K562 (cell line): ENCODE measurements at regions not wholly inside any gene's neighbourhood (a gene's known extent, or its start where the extent isn't known, plus 50 kb on each side); places are given as distances from the start of the nearest gene placed in this dataset.

Source experiments
- ATAC-seq: fragments of 200-7000 bp; cut with Tn5 transposase; 3 replicates; pipeline ENCODE4 v1.9.1; 2020; ENCODE audit warnings: moderate library complexity
- BruUV-seq: library from RNA; stranded (reverse); fragments of 400-500 nt; replicated peaks from 2 replicates; lab custom pipeline; 2021; lab: Mats Ljungman, UMichigan
- CTCF ChIA-PET: fragments of 300-600 bp; formaldehyde crosslinking; extraction: SDS; loops from one replicate; lab custom pipeline; 2021; ENCODE audit warnings: low intra/inter-chr PET ratio; lab: Yijun Ruan, JAX
- POLR2A ChIA-PET: fragments of 300-600, 350-650 bp; sonication (Branson Sonifier 250); formaldehyde crosslinking; extraction: SDS; loops from one replicate; lab custom pipeline; 2021; ENCODE audit warnings: antibody characterized with exemption, inconsistent platforms; lab: Yijun Ruan, JAX
- DNase-seq, 4 experiments: peaks; one replicate each; pipeline versions ENCODE4 v3.0.0 to v3.0.0-alpha.2; 2011 to 2018; ENCODE audit warnings: low spot score in 3 of 4, mixed read lengths in 3 of 4; ENCODE audit errors: extremely low read depth in 1 of 4
- FAIRE-seq: peaks from 2 replicates; lab custom pipeline; 2011; peaks lifted over from hg19 to GRCh38; lab: Jason Lieb, UNC
- H2AFZ ChIP-seq: 2 replicates; pipeline ENCODE4 v1.6.0; 2011; ENCODE audit warnings: low read depth, low read length, control low read depth, inconsistent platforms
- H3K27ac ChIP-seq: fragments of 200-600 bp; 3 replicates; pipeline ENCODE4 v1.8.0; 2011; ENCODE audit warnings: low read depth, mild to moderate bottlenecking, control low read depth, inconsistent platforms, low read length, moderate library complexity, mixed read lengths; ENCODE audit errors: extremely low read depth
- H3K27me3 ChIP-seq, 2 experiments: fragments of 300-600 bp in 1 of 2; 2 replicates in 1 of 2; 3 replicates in 1 of 2; pipeline versions ENCODE4 v1.6.0 to v1.8.0; 2011; ENCODE audit warnings: inconsistent platforms in 2 of 2, low read length in 2 of 2, mild to moderate bottlenecking in 1 of 2, mixed read lengths in 1 of 2, moderate library complexity in 1 of 2; ENCODE audit not compliant: control insufficient read depth in 2 of 2, insufficient read depth in 2 of 2
- H3K36me3 ChIP-seq: fragments of 300-600 bp; 3 replicates; pipeline ENCODE4 v1.8.0; 2011; ENCODE audit warnings: mild to moderate bottlenecking, low read length, inconsistent platforms; ENCODE audit not compliant: control insufficient read depth, insufficient read depth
- H3K4me1 ChIP-seq, 2 experiments: fragments of 200-600 bp in 1 of 2; replicated peaks in 1 of 2; 2 replicates in 1 of 2; 3 replicates in 1 of 2; pipeline versions ENCODE4 v1.5.1 to v1.8.0; 2011; ENCODE audit warnings: inconsistent platforms in 2 of 2, low read length in 2 of 2, mild to moderate bottlenecking in 1 of 2, mixed read lengths in 1 of 2, moderate library complexity in 1 of 2; ENCODE audit not compliant: control insufficient read depth in 2 of 2, insufficient read depth in 2 of 2
- H3K4me2 ChIP-seq: 2 replicates; pipeline ENCODE4 v1.6.1; 2011; ENCODE audit warnings: low read length, control low read depth, inconsistent platforms, mixed read lengths; ENCODE audit not compliant: insufficient read depth
- H3K4me3 ChIP-seq: fragments of 200-600 bp; sonication (generic), shearing (Covaris generic); 2 replicates; pipeline ENCODE4 v1.5.1; 2016; ENCODE audit warnings: control low read depth, inconsistent platforms
- H3K79me2 ChIP-seq: fragments of 200-600 bp; 3 replicates; pipeline ENCODE4 v1.8.0; 2011; ENCODE audit warnings: low read length, inconsistent platforms; ENCODE audit not compliant: control insufficient read depth, insufficient read depth
- H3K9ac ChIP-seq, 2 experiments: 2 replicates each; pipeline versions ENCODE4 v1.6.0 to v1.6.1; 2011; ENCODE audit warnings: low read depth in 2 of 2, low read length in 2 of 2, control low read depth in 1 of 2, inconsistent platforms in 1 of 2, mild to moderate bottlenecking in 1 of 2, mixed read lengths in 1 of 2; ENCODE audit not compliant: insufficient read depth in 1 of 2
- H3K9me1 ChIP-seq: one replicate; pipeline ENCODE4 v1.6.0; 2011; ENCODE audit warnings: inconsistent platforms, mild to moderate bottlenecking, low read length, moderate library complexity; ENCODE audit not compliant: control insufficient read depth, insufficient read depth
- H3K9me3 ChIP-seq: replicated peaks from 2 replicates; pipeline ENCODE4 v1.5.1; 2011; ENCODE audit warnings: low read depth, low read length, inconsistent platforms; ENCODE audit not compliant: control insufficient read depth, insufficient read depth
- H4K20me1 ChIP-seq: replicated peaks from 2 replicates; pipeline ENCODE4 v1.6.1; 2011; ENCODE audit warnings: low read length, inconsistent platforms, mixed read lengths; ENCODE audit not compliant: control insufficient read depth, insufficient read depth
- CEBPG ChIP-seq, 3 experiments: fragments of 200-800 bp in 1 of 3; sonication (Bioruptor generic) in 1 of 3; sonication (generic) in 1 of 3; formaldehyde crosslinking in 1 of 3; IDR thresholded peaks in 2 of 3; conservative IDR thresholded peaks in 1 of 3; 2 replicates each; pipeline versions ENCODE4 v1.6.1 to v1.8.0; 2016 to 2022; ENCODE audit warnings: missing compliant biosample characterization in 2 of 3, missing genetic modification characterization in 2 of 3, mild to moderate bottlenecking in 1 of 3, missing genetic modification reagents in 1 of 3
- CHD1 ChIP-seq: fragments of 200-600 bp; sonication (generic); IDR thresholded peaks from one replicate; pipeline ENCODE4 v1.6.1; 2012; ENCODE audit warnings: mild to moderate bottlenecking, moderate library complexity, low read length, inconsistent platforms
- HEY1 ChIP-seq: fragments of 250-450 bp; sonication (Bioruptor Pico); IDR thresholded peaks from 2 replicates; pipeline ENCODE4 v1.5.0; 2020; ENCODE audit warnings: mild to moderate bottlenecking, moderate library complexity, borderline replicate concordance
- MCM2 ChIP-seq: fragments of 450-650 bp; IDR thresholded peaks from 2 replicates; pipeline ENCODE4 v1.6.1; 2017; ENCODE audit warnings: low read depth, mild to moderate bottlenecking
- TAF15 ChIP-seq: fragments of 200-400 bp; formaldehyde crosslinking; IDR thresholded peaks from 2 replicates; pipeline ENCODE4 v1.6.1; 2017; ENCODE audit warnings: mild to moderate bottlenecking, low read depth, low read length, moderate library complexity
- ZNF197 ChIP-seq: fragments of 200-800 bp; sonication (Bioruptor generic); IDR thresholded peaks from 2 replicates; pipeline ENCODE4 v1.6.1; 2016; ENCODE audit warnings: low read depth, missing genetic modification characterization, missing compliant biosample characterization
- ZNF311 ChIP-seq: fragments of 250-450 bp; sonication (Bioruptor Pico); IDR thresholded peaks from 2 replicates; pipeline ENCODE4 v1.4.0; 2020; ENCODE audit warnings: mild to moderate bottlenecking, moderate library complexity
- ZNF584 ChIP-seq: fragments of 200-800 bp; sonication (Bioruptor generic); IDR thresholded peaks from 2 replicates; pipeline ENCODE4 v1.6.1; 2016; ENCODE audit warnings: low read depth, mild to moderate bottlenecking, missing genetic modification characterization, missing compliant biosample characterization
- ZNF764 ChIP-seq: fragments of 250-450 bp; sonication (Bioruptor Pico); IDR thresholded peaks from 2 replicates; pipeline ENCODE4 v1.4.0; 2020; ENCODE audit warnings: low read depth, mild to moderate bottlenecking, moderate library complexity
- in situ Hi-C: fragments of 300-500 bp; cut with MboI; formaldehyde crosslinking; loops from 4 replicates; pipeline ENCODE4 v1.15.0; 2018; ENCODE audit warnings: inconsistent platforms, mixed read lengths
- intact Hi-C: fragments of 100-400 bp; cut with micrococcal nuclease; formaldehyde crosslinking; loops from 2 replicates; pipeline ENCODE4 v1.14.2; 2022
- TF ChIP-seq, protein P1 (sequence below): IDR thresholded peaks from 2 replicates; pipeline ENCODE4 v1.6.1; 2012; ENCODE audit warnings: low read depth, low read length, improper control_type of control experiment, borderline replicate concordance
- TF ChIP-seq, protein P2 (sequence below), 3 experiments: IDR thresholded peaks in 2 of 3; conservative IDR thresholded peaks in 1 of 3; 2 replicates each; pipeline ENCODE4 v1.5.1; 2011 to 2012; ENCODE audit warnings: low read length in 3 of 3, mild to moderate bottlenecking in 3 of 3, control low read depth in 2 of 3, improper control_type of control experiment in 1 of 3, inconsistent platforms in 1 of 3, low read depth in 1 of 3, mixed read lengths in 1 of 3, moderate library complexity in 1 of 3; ENCODE audit not compliant: insufficient read depth in 2 of 3
- TF ChIP-seq, protein P3 (sequence below): IDR thresholded peaks from 3 replicates; pipeline ENCODE4 v1.6.1; 2011; ENCODE audit warnings: borderline replicate concordance, mild to moderate bottlenecking, moderate library complexity; ENCODE audit not compliant: insufficient read length; ENCODE audit errors: extremely low read depth
- TF ChIP-seq, protein P4 (sequence below): fragments of 450-650 bp; IDR thresholded peaks from 2 replicates; pipeline ENCODE4 v1.6.1; 2016

DNA sequence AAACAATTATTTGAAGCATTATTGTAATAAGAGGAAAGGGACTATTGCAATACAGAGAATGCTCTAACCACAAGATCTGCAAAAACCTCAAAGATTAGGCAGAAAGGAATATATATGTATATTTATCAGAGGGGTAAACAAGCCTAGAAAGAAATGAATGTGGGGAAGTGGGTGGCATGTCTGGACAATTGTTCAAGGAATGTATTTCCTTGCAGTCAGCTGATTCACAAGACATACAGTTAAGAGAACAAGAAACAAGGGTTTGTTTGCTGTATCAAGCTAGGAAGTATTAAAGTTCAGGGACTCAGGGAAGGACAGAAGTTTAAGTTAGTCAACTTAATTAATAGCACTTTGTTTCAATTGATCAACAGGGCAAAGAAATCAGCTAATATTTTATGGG, 514.7 kb downstream of the CENPC start:
- Histone ChIP-seq H3K9me3 (no peaks in the 10 kb centered on the region), H4K20me1 (no peaks in the 10 kb centered on the region), H3K4me1 (no peaks in the 10 kb centered on the region), H3K36me3 (no peaks in the 10 kb centered on the region), H3K27ac (no peak overlapping the region), H2AFZ (no peak overlapping the region), H3K9me1 (no peaks in the 10 kb centered on the region), H3K4me3 (no peak overlapping the region), H3K4me2 (no peak overlapping the region), H3K27me3 (no peaks in the 10 kb centered on the region), H3K9ac (no peak overlapping the region), H3K79me2 (no peaks in the 10 kb centered on the region)
- FAIRE-seq (no peak), ATAC-seq (no peak), DNase-seq (no peak)
- BruUV-seq, result no TSS peak
- ChIA-PET CTCF (no interaction called here), POLR2A (no interaction called here)
- intact Hi-C loops (no loop called here), in situ Hi-C loops (no loop called here)
- TF ChIP-seq, protein P1, sequence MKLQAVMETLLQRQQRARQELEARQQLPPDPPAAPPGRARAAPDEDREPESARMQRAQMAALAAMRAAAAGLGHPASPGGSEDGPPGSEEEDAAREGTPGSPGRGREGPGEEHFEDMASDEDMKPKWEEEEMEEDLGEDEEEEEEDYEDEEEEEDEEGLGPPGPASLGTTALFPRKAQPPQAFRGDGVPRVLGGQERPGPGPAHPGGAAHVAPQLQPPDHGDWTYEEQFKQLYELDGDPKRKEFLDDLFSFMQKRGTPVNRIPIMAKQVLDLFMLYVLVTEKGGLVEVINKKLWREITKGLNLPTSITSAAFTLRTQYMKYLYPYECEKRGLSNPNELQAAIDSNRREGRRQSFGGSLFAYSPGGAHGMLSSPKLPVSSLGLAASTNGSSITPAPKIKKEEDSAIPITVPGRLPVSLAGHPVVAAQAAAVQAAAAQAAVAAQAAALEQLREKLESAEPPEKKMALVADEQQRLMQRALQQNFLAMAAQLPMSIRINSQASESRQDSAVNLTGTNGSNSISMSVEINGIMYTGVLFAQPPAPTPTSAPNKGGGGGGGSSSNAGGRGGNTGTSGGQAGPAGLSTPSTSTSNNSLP, result no peak
- no peak for TF ChIP-seq TAF15
- TF ChIP-seq HEY1 (CRISPR knock-in tag), result no peak
- TF ChIP-seq, protein P2, sequence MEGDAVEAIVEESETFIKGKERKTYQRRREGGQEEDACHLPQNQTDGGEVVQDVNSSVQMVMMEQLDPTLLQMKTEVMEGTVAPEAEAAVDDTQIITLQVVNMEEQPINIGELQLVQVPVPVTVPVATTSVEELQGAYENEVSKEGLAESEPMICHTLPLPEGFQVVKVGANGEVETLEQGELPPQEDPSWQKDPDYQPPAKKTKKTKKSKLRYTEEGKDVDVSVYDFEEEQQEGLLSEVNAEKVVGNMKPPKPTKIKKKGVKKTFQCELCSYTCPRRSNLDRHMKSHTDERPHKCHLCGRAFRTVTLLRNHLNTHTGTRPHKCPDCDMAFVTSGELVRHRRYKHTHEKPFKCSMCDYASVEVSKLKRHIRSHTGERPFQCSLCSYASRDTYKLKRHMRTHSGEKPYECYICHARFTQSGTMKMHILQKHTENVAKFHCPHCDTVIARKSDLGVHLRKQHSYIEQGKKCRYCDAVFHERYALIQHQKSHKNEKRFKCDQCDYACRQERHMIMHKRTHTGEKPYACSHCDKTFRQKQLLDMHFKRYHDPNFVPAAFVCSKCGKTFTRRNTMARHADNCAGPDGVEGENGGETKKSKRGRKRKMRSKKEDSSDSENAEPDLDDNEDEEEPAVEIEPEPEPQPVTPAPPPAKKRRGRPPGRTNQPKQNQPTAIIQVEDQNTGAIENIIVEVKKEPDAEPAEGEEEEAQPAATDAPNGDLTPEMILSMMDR (IDR thresholded peaks at IDR 0.05 in 2 of 3, conservative IDR thresholded peaks at IDR 0.05 in 1 of 3; ENCODE audit: insufficient read depth in 2 of 3, low read depth in 1 of 3, low read length in 3 of 3), result no peak
- no peak for TF ChIP-seq ZNF197 (CRISPR knock-in tag)
- TF ChIP-seq, protein P3, sequence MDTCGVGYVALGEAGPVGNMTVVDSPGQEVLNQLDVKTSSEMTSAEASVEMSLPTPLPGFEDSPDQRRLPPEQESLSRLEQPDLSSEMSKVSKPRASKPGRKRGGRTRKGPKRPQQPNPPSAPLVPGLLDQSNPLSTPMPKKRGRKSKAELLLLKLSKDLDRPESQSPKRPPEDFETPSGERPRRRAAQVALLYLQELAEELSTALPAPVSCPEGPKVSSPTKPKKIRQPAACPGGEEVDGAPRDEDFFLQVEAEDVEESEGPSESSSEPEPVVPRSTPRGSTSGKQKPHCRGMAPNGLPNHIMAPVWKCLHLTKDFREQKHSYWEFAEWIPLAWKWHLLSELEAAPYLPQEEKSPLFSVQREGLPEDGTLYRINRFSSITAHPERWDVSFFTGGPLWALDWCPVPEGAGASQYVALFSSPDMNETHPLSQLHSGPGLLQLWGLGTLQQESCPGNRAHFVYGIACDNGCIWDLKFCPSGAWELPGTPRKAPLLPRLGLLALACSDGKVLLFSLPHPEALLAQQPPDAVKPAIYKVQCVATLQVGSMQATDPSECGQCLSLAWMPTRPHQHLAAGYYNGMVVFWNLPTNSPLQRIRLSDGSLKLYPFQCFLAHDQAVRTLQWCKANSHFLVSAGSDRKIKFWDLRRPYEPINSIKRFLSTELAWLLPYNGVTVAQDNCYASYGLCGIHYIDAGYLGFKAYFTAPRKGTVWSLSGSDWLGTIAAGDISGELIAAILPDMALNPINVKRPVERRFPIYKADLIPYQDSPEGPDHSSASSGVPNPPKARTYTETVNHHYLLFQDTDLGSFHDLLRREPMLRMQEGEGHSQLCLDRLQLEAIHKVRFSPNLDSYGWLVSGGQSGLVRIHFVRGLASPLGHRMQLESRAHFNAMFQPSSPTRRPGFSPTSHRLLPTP, result no peak
- TF ChIP-seq CHD1, result no peak
- TF ChIP-seq ZNF584, result no peak
- TF ChIP-seq ZNF764, result no peak
- TF ChIP-seq, protein P4, sequence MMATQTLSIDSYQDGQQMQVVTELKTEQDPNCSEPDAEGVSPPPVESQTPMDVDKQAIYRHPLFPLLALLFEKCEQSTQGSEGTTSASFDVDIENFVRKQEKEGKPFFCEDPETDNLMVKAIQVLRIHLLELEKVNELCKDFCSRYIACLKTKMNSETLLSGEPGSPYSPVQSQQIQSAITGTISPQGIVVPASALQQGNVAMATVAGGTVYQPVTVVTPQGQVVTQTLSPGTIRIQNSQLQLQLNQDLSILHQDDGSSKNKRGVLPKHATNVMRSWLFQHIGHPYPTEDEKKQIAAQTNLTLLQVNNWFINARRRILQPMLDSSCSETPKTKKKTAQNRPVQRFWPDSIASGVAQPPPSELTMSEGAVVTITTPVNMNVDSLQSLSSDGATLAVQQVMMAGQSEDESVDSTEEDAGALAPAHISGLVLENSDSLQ, result no peak
- no peak for TF ChIP-seq MCM2
- TF ChIP-seq CEBPG (CRISPR knock-in tag; IDR thresholded peaks at IDR 0.05), result no peak
- no peak for TF ChIP-seq CEBPG (tag; conservative IDR thresholded peaks at IDR 0.05 in 1 of 2, IDR thresholded peaks at IDR 0.05 in 1 of 2)
- no peak for TF ChIP-seq ZNF311
